Neural cell (in vitro differentiated cells): ENCODE measurements at regions not wholly inside any gene's neighbourhood (a gene's known extent, or its start where the extent isn't known, plus 50 kb on each side); places are given as distances from the start of the nearest gene placed in this dataset.

Source experiments
- EZH2 ChIP-seq: fragments of 200-600, 300-800 bp; shearing (Covaris generic), sonication (generic); IDR thresholded peaks from 2 replicates; pipeline ENCODE4 v1.6.1; 2014; ENCODE audit warnings: antibody characterized with exemption, low read length, borderline replicate concordance, mild to moderate bottlenecking; ENCODE audit not compliant: insufficient read depth, poor library complexity, severe bottlenecking
- MXI1 ChIP-seq: fragments of 450-650 bp; conservative IDR thresholded peaks from 2 replicates; pipeline ENCODE4 v1.6.1; 2014; ENCODE audit warnings: antibody characterized with exemption, mild to moderate bottlenecking; ENCODE audit not compliant: poor library complexity, severe bottlenecking
- POLR2AphosphoS5 ChIP-seq: IDR thresholded peaks from 2 replicates; pipeline ENCODE4 v1.6.1; 2012
- RAD21 ChIP-seq: fragments of 450-650 bp; conservative IDR thresholded peaks from 2 replicates; pipeline ENCODE4 v1.6.1; 2014; ENCODE audit warnings: antibody characterized with exemption, mild to moderate bottlenecking, moderate library complexity
- TAF1 ChIP-seq: IDR thresholded peaks from 2 replicates; pipeline ENCODE4 v1.6.1; 2012; ENCODE audit warnings: low read depth
- TF ChIP-seq, protein P1 (sequence below): fragments of 450-650 bp; IDR thresholded peaks from 2 replicates; pipeline ENCODE4 v1.5.1; 2014; ENCODE audit warnings: antibody characterized with exemption, mild to moderate bottlenecking, moderate library complexity; ENCODE audit not compliant: poor library complexity, severe bottlenecking
- TF ChIP-seq, protein P2 (sequence below): IDR thresholded peaks from 2 replicates; pipeline ENCODE4 v1.6.1; 2012; ENCODE audit warnings: borderline replicate concordance

DNA sequence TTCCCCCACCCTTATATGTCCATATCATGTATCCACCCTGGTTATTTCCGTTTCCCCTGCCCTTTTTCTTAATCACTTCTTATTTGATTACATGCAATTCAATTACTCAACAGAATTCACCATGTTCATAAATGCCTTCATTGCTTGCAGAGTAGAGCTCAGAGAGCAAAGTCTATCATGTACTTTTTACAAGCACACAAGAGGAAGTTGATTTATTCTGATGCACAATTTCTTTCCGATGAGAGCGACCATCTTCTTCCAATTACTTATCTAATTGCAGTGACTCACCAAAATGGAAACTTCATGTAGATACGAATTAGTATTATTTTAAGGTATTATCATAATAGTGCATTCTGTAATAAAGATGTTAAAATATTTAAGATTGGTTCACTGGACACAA lies 430.5 kb upstream of the KLF6 start:
- TF ChIP-seq POLR2AphosphoS5 = no peak
- TF ChIP-seq, protein P1, sequence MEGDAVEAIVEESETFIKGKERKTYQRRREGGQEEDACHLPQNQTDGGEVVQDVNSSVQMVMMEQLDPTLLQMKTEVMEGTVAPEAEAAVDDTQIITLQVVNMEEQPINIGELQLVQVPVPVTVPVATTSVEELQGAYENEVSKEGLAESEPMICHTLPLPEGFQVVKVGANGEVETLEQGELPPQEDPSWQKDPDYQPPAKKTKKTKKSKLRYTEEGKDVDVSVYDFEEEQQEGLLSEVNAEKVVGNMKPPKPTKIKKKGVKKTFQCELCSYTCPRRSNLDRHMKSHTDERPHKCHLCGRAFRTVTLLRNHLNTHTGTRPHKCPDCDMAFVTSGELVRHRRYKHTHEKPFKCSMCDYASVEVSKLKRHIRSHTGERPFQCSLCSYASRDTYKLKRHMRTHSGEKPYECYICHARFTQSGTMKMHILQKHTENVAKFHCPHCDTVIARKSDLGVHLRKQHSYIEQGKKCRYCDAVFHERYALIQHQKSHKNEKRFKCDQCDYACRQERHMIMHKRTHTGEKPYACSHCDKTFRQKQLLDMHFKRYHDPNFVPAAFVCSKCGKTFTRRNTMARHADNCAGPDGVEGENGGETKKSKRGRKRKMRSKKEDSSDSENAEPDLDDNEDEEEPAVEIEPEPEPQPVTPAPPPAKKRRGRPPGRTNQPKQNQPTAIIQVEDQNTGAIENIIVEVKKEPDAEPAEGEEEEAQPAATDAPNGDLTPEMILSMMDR = no peak
- TF ChIP-seq, protein P2, sequence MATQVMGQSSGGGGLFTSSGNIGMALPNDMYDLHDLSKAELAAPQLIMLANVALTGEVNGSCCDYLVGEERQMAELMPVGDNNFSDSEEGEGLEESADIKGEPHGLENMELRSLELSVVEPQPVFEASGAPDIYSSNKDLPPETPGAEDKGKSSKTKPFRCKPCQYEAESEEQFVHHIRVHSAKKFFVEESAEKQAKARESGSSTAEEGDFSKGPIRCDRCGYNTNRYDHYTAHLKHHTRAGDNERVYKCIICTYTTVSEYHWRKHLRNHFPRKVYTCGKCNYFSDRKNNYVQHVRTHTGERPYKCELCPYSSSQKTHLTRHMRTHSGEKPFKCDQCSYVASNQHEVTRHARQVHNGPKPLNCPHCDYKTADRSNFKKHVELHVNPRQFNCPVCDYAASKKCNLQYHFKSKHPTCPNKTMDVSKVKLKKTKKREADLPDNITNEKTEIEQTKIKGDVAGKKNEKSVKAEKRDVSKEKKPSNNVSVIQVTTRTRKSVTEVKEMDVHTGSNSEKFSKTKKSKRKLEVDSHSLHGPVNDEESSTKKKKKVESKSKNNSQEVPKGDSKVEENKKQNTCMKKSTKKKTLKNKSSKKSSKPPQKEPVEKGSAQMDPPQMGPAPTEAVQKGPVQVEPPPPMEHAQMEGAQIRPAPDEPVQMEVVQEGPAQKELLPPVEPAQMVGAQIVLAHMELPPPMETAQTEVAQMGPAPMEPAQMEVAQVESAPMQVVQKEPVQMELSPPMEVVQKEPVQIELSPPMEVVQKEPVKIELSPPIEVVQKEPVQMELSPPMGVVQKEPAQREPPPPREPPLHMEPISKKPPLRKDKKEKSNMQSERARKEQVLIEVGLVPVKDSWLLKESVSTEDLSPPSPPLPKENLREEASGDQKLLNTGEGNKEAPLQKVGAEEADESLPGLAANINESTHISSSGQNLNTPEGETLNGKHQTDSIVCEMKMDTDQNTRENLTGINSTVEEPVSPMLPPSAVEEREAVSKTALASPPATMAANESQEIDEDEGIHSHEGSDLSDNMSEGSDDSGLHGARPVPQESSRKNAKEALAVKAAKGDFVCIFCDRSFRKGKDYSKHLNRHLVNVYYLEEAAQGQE = no peak
- TF ChIP-seq RAD21 = no peak
- no peak for TF ChIP-seq TAF1
- no peak for TF ChIP-seq EZH2
- TF ChIP-seq MXI1 = no peak
